ENCODE measurements at regions not wholly inside any gene's neighbourhood (a gene's known extent, or its start where the extent isn't known, plus 50 kb on each side); places are given as distances from the start of the nearest gene placed in this dataset.

- TF ChIP-seq ZNF274 (IDR thresholded peaks at IDR 0.05; ENCODE audit: low read depth, low read length) (no peak), YY1 (IDR thresholded peaks at IDR 0.05; ENCODE audit: insufficient read depth, insufficient read length) (no peak)
Measured at GRCh38 chr18:78153362-78153761, 826.3 kb upstream of the SALL3 start.
